Omental fat pad (tissue), 3 donors: ENCODE measurements at regions not wholly inside any gene's neighbourhood (a gene's known extent, or its start where the extent isn't known, plus 50 kb on each side); places are given as distances from the start of the nearest gene placed in this dataset.

Experiments
- ATAC-seq: fragments of 150-250 bp; one replicate; pipeline ENCODE4 v1.9.1; 2016; ENCODE audit warnings: mild to moderate bottlenecking, moderate library complexity; ENCODE audit not compliant: low FRiP score
- DNase-seq: peaks from one replicate; pipeline ENCODE4 v3.0.0-alpha.2; 2019; ENCODE audit warnings: low spot score
- TF ChIP-seq, protein P1 (sequence below), 3 donors: fragments of 450-650 bp; IDR thresholded peaks; one replicate each; pipeline ENCODE4 v1.5.1; 2016 to 2017; ENCODE audit warnings: antibody characterized with exemption in 3 of 3, mild to moderate bottlenecking in 3 of 3, moderate library complexity in 2 of 3

- ATAC-seq (no peak), DNase-seq (no peak)
- TF ChIP-seq, protein P1, sequence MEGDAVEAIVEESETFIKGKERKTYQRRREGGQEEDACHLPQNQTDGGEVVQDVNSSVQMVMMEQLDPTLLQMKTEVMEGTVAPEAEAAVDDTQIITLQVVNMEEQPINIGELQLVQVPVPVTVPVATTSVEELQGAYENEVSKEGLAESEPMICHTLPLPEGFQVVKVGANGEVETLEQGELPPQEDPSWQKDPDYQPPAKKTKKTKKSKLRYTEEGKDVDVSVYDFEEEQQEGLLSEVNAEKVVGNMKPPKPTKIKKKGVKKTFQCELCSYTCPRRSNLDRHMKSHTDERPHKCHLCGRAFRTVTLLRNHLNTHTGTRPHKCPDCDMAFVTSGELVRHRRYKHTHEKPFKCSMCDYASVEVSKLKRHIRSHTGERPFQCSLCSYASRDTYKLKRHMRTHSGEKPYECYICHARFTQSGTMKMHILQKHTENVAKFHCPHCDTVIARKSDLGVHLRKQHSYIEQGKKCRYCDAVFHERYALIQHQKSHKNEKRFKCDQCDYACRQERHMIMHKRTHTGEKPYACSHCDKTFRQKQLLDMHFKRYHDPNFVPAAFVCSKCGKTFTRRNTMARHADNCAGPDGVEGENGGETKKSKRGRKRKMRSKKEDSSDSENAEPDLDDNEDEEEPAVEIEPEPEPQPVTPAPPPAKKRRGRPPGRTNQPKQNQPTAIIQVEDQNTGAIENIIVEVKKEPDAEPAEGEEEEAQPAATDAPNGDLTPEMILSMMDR (IDR thresholded peaks at IDR 0.05) = no peak
Observed at GRCh38 chr4:146998157-146998556, 52.5 kb upstream of the TTC29 start.

DNA sequence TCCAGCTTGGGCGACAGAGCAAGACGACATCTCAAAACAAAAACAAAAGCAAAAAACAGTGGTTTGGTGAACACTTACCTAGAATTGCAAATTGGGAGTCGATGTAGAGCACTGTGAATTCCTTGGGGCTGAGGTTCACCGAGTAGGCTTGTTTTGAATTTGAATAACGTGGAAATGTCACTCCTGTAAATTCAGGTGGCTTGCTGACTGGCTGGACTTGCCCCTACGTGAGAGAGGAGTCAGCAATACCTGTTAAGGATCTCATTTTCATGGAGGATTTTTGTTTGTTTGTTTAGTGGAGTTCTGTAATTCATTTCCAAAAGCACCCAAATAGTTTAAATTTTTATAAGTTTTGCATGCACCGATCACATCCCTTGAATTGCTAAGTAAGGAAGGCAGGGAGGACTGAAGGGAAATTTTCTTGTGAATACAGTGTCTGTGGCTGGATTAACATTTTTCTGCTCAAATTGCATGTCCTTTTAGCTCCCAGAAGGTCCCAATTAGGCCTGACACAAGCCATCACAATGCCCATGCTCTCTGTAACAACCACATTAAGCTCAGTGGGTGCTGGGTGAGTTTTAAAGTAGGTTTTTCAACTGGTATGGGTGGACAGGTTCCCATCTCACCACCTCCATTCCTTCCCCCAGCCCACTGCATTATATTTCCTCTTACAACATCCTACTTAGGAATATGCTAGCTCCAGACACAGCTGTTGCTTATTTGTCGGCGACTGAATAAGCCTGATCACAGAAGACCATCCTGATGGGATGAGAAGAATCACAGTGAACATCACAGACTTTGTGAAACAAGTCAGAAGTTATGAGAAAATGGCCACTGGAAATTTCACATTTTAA, 58.5 kb upstream of the TTC29 start:
- ATAC-seq (no peak), DNase-seq (no peak)
- TF ChIP-seq, protein P1 (IDR thresholded peaks at IDR 0.05) = no peak

GRCh38 chr4:147006229-147006628, 60.6 kb upstream of the TTC29 start:
- TF ChIP-seq, protein P1 (IDR thresholded peaks at IDR 0.05) = no peak
- ATAC-seq = no peak
- no peak for DNase-seq

DNA sequence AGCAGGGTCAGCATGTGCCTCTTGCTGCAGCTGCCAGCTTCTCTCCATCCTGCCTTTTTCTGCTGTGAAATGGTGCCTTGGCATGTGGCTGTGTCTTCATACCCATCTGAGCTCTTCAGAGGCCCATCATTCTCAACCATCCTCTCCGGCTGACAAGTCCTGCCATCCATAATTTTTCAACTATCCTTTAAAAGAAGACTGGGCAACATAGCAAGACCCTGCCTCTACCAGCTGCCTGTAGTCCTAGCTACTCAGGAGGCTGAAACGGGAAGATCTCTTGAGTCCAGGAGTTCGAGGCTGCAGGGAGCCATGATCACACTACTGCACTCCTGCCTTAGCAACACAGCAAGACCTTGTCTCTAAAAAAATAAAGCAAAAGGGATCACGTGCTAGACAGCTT, 64.2 kb upstream of the TTC29 start:
- TF ChIP-seq, protein P1 (IDR thresholded peaks at IDR 0.05) = no peak
- DNase-seq (no peak), ATAC-seq (no peak)

DNA sequence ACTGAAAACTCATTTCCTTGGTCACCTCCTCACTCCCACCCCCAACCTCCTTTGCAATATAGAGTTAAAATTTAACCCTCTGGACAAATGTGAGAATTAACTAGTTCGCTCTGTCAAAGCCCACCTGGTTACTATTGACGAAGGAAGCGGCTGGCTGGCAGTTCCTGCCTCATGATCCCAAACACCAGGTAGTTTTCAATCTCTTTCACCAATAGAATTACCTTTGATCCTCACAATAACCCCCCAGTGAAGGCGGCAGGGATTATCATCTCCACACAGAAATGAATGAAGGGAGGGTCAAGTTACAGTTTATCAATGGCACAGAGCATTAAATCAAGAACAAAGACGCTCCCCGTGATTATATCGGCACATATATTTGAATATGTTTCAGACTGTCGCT, 65.7 kb upstream of the TTC29 start:
- DNase-seq (no peak), ATAC-seq (no peak)
- TF ChIP-seq, protein P1 (IDR thresholded peaks at IDR 0.05) = no peak

GRCh38 chr4:147012059-147012707, 66.5 kb upstream of the TTC29 start:
- DNase-seq = no peak
- TF ChIP-seq, protein P1 (IDR thresholded peaks at IDR 0.05) = no peak
- ATAC-seq = no peak

DNA sequence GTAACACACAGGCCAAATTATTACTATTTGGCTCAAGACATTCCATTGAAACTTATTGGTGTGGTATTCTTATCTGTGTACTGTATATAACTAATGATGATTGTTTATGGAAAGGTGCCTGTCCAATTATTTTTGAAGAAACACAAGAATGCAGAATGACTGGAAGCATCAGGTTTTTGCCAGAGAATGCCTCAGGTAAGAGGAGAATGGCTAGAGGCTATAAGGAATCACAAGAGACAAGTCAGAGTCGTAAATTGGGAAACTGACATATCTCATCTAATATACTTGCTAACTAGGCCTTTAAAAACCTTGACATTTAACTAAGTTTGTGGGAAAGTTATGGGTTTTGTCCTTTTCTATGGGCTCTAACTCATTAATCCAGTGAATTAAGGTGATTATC, 69.3 kb upstream of the TTC29 start:
- ATAC-seq (no peak), DNase-seq (no peak)
- TF ChIP-seq, protein P1 (IDR thresholded peaks at IDR 0.05) = no peak
